Renal cortex interstitium (tissue), 11 donors: ENCODE measurements at regions not wholly inside any gene's neighbourhood (a gene's known extent, or its start where the extent isn't known, plus 50 kb on each side); places are given as distances from the start of the nearest gene placed in this dataset.
"Not testable (repeated sequence)": the region's sequence is repeated elsewhere in the genome, so short reads cannot be mapped to it uniquely, and the experiment has no call there.

Source experiments
- DNase-seq, 11 donors: peaks; one replicate each; pipeline ENCODE4 v3.0.0-alpha.2; 2013; ENCODE audit warnings: low read depth in 9 of 11, low spot score in 4 of 11; ENCODE audit errors: extremely low read depth in 1 of 11

- no peak for DNase-seq
These were observed 1257.6 kb upstream of the FLRT2 start for GRCh38 chr14:84272290-84272721.

GRCh38 chr14:84273181-84273580 lies 1256.8 kb upstream of the FLRT2 start:
- DNase-seq, result no peak

- DNase-seq, result no peak
These were observed 1247.3 kb upstream of the FLRT2 start for GRCh38 chr14:84282618-84283017.

DNA sequence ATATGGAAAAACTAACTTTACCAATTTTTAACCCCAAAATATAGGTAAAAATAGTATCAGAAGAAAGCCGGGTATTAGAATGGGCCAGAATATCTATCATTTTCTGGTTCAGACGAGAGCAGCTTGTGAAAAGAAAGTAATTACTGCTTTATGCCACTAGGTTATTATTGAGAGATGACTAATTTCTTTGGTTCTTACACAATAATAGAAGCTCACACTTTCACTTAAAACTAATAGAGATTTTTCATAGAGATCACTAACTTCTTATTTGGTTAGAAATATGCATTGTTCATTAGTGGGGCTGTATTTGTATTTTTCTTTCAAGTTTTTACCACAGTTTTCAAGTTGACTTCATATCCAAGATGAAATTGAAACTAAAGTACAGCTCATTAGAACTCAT lies 1241.2 kb upstream of the FLRT2 start:
- no peak for DNase-seq

GRCh38 chr14:84298663-84299195 lies 1231.2 kb upstream of the FLRT2 start:
- DNase-seq, result no peak

GRCh38 chr14:84303140-84303539 lies 1226.8 kb upstream of the FLRT2 start:
- DNase-seq, result no peak

DNA sequence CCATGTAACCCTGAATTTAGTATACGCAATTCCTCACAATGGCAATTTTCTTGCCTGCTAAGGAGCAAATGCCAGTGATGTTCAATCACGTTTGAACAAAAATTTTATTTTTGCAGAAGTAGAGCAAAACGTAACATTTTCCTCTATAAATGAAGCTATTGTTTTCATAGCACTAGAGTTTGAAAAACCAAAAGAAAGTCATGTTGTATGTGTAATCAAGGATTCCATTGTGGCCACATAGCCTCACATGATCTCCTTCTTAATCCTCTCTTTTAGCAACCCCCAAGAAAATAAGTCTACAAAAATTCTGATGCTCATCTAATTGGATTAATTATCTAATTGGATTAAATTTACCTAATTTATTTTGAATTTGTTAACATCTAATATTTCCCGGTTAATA lies 1217.4 kb upstream of the FLRT2 start:
- no peak for DNase-seq

- DNase-seq, result no peak
These were observed 1206.5 kb upstream of the FLRT2 start for GRCh38 chr14:84323450-84323849.

DNA sequence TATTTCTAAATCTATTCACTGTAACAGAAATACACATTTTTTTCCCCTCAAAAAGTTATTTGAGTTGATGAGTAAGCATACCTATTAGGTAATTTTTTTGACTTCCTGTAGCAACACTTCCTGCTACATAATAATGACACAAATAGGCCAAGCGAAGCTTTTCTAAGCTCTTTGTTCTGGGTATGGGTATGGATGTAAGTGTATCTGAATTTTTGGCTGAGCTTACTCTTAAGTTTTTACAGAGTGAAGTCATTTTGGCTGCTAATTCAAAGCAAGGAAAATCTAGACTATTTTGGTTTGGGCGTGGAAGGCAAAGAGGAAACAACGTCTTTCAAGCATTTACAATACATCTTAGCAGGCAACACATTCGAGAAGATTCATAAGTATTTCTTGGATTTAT lies 1206.0 kb upstream of the FLRT2 start:
- DNase-seq, result no peak

GRCh38 chr14:84336433-84336832 lies 1193.5 kb upstream of the FLRT2 start:
- no peak for DNase-seq

DNA sequence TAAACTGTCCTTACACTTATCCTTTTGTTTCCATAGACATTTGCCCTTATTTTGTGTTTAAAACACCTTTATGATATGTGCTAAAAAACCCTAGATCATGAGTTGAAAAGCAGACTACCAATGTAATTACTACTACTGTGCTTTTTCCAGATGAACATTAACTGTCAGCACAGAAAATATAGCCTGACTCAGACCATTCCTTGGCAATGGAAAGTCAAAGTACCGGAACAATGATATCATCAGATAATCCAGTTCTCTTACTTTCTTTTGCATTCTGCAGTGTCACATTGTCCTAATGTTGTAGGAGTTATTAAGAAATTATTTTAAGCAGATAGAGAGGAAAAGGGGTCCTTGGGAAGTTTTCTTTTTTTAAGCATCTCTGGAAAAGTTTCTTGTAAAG lies 1189.0 kb upstream of the FLRT2 start:
- no peak for DNase-seq

GRCh38 chr14:84341867-84342266 lies 1188.1 kb upstream of the FLRT2 start:
- DNase-seq, result not testable (repeated sequence)

GRCh38 chr14:84343656-84344055 lies 1186.3 kb upstream of the FLRT2 start:
- no peak for DNase-seq

GRCh38 chr14:84351646-84352045 lies 1178.3 kb upstream of the FLRT2 start:
- DNase-seq, result no peak

DNA sequence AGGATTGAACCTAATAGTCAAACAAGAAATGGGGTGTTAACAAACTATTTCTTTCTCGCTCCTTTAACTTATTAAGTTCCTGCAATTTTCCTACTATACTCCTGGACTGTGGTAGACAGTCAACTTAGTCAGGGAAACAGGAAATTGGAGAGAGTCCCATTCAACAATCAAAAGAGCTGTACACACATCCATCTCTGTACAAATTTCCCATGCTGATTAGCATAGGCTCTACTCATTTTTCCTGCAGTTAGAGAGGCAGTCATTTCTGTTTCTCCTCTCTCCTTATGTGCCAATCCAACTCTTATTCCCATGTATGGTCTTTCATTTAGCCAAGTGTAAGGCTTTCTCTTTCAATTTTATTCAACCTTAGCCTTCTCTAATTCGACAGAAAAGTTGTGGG lies 1168.5 kb upstream of the FLRT2 start:
- DNase-seq, result no peak

DNA sequence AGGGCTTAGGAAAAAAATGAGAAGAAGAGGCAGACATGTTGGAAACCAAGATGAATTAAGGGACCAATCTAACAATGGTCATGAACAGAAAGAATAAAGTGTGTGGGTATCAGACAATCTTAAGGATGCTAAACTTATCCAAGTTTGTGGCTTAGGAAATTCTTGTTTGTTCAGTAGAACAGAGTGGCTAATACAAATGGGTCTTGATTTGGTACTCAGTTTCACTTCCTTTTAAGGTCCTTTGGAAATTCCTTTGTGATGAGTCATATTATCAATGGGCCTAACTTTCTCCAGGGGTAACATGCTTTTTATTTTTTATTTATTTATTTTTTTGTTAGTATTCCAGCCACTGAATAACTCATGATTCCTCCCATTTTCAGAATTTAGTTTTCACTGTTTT lies 1154.7 kb upstream of the FLRT2 start:
- DNase-seq, result no peak

- DNase-seq, result no peak
These were observed 1139.9 kb upstream of the FLRT2 start for GRCh38 chr14:84390010-84390409.

DNA sequence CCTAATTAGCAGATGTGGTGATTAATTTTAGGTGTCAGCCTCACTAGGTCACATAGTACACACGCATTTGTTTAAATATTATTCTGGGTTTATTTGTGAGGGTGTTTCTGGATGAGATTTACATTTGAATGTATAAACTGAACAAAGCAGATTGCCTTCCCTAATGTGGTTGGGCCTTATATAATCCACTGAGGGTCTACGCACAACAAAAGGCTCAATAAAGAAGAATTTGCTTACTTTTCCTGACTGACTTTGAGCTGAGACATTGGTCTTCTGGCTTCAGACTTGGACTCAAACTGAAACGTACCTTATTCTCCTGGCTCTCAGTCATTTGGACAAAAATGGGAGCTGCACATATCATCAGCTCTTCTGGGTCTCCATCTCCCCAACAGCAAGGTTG lies 1132.3 kb upstream of the FLRT2 start:
- no peak for DNase-seq

- DNase-seq, result no peak
These were observed 1130.5 kb upstream of the FLRT2 start for GRCh38 chr14:84399296-84399910.

DNA sequence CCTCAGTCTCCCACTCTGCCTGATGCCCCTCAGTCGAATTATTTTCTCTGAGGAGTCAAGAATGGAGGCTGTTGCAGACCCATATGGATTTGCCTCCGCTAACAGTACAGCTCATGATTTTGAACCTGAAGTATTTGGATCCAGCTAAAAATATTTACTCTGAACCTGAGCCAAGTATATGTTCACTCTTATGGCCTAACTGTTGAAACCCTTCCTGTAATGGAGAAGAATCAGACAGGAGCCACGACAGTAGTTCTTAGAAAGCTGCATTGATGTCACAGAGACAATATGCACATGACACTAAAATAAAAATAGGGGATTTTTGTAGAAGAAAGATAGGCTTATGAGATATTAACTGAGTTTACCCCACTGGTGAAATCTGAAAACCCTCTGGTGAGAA lies 1128.3 kb upstream of the FLRT2 start:
- no peak for DNase-seq

- DNase-seq, result peak; percentile 27 to 79 (median 44)
These were observed 1126.4 kb upstream of the FLRT2 start for GRCh38 chr14:84403585-84403984.
